HG02870 (cell line): ENCODE measurements at regions not wholly inside any gene's neighbourhood (a gene's known extent, or its start where the extent isn't known, plus 50 kb on each side); places are given as distances from the start of the nearest gene placed in this dataset.

ENCODE experiments used
- ATAC-seq: cut with Tn5 transposase; IDR thresholded peaks from one replicate; pipeline ENCODE4 v1.9.1; 2021; ENCODE audit warnings: mild to moderate bottlenecking, moderate library complexity; ENCODE audit not compliant: unreplicated experiment

- no peak for ATAC-seq
These were observed 126.3 kb upstream of the IRX4 start for GRCh38 chr5:2008851-2009629.

DNA sequence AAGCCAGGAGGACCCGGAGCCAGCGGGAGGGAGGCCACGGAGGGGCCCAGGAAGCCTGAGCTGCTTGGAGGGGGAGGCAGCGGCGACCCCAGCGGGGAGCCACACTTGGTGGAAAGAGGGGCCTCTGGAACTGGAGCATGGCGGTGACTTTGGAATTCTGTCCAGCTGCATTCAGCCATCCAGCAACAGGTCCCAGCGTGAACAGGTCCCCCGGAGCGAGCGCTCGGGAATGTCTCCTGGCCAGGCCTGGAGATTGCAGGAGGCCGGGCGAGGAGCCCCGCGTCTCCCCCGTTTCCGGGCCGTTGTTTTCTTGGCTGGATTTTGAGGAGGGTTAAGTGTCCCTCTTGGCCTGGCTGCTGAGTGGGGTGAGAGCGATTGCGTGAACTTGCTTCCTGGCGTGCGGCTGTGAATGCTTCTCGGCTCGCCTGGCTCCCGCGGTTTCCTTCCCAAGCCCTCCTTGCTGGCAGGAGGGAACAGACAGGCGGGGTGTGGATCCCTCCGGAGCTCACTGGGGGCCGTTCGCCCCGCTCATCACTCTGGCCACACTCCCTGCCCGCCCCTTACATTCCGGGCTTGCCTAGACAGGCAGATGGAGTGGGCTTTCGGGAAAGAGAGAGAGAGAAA lies 125.3 kb upstream of the IRX4 start:
- no peak for ATAC-seq

- ATAC-seq = no peak
These were observed 124.8 kb upstream of the IRX4 start for GRCh38 chr5:2007496-2007877.

DNA sequence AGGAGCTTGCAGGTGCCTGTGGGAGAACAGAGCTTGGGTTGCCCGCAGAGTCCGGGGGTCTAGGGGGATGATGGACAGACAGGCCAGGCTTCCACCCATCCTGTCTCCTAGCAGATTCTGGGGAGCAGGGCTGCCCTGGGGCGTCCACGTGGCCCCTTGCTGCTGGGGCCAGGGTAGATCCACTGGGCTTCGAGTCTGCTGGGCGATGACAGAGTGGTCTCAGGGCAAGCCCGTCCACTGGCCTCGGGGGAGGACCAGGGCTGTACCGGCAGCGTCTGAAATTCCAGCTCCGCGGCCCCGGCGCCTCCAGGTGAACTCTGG lies 124.2 kb upstream of the IRX4 start:
- no peak for ATAC-seq

DNA sequence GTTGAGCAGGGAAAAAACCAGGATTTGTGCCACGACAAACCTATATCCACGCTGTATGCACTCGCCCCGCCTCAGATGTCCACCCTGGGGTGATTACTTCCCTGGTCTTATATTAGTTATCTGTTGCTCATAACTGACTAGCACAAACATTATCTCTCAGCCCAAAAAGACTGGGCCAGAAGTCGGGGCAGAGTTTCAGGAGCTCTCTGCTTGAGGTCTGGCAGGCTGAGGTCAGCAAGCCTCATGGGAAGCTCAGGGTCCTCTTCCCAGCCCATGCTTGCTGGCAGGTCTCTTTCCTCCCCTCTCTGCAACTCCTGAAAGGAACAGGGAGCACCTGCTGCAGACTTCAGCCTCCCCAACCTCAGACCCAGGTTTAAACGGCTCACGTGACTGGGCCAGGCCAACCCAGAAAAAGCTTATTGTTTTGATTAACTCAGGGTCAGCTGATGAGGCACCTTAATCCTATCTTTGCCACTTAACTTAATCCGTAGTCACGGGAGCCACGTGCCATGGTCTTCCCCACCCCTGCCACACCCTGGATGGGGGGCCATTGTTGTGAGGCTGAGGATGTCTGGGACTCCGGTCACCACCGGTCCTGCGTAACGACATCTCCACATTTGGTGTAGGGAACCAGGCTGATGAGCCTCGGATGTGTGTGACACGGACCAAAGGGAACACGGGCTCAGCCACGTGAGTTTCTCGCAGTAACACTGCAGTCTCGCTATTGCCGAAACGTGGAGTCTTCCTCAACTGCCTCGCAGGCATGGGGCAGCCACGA lies 123.7 kb upstream of the IRX4 start:
- no peak for ATAC-seq

- no peak for ATAC-seq
These were observed 122.6 kb upstream of the IRX4 start for GRCh38 chr5:2005101-2006041.

- ATAC-seq = no peak
These were observed 121.1 kb upstream of the IRX4 start for GRCh38 chr5:2003690-2004365.

- no peak for ATAC-seq
These were observed 120.5 kb upstream of the IRX4 start for GRCh38 chr5:2003206-2003605.

DNA sequence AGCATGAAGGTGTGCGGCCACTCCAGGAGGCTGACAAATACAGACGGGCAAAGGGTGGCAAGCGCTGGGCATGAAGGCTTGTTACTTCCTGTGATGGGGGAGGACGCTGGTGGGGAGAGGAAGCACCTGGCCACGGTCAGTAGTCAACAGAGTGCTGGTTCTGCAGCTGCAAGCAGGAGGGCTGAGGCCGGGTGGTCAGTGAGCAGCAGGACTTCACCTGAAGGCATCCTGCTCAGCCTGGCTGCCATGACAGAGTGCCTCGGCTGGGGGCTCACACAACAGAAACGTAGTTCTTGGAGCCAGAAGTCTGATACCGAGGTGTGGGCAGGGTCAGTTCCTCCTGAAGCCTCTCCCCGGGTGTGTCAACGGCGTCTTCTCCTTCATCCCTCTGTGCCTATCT lies 118.6 kb upstream of the IRX4 start:
- no peak for ATAC-seq

GRCh38 chr5:2000591-2000990 lies 117.9 kb upstream of the IRX4 start:
- ATAC-seq = no peak

DNA sequence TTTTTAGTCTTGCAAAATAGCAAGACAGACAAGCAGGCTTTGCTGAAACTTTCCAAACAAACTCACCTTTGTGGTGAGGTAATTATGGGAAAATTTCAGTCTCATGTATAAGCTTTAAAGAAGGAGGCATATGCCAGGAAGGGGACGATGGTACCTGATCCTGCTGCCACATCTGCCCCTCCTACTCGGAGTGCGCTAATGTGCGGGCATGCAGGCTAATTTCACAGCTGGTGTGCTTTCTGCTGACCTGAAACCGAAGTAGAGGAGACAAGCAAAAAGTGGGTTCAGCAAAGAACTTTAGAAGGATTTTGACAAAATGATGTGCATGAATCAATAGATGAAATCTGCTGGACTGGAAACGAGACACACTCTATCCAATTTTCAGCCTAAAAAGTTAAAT lies 117.1 kb upstream of the IRX4 start:
- no peak for ATAC-seq

GRCh38 chr5:1998716-1999317 lies 116.1 kb upstream of the IRX4 start:
- no peak for ATAC-seq

GRCh38 chr5:1998348-1998669 lies 115.6 kb upstream of the IRX4 start:
- no peak for ATAC-seq

DNA sequence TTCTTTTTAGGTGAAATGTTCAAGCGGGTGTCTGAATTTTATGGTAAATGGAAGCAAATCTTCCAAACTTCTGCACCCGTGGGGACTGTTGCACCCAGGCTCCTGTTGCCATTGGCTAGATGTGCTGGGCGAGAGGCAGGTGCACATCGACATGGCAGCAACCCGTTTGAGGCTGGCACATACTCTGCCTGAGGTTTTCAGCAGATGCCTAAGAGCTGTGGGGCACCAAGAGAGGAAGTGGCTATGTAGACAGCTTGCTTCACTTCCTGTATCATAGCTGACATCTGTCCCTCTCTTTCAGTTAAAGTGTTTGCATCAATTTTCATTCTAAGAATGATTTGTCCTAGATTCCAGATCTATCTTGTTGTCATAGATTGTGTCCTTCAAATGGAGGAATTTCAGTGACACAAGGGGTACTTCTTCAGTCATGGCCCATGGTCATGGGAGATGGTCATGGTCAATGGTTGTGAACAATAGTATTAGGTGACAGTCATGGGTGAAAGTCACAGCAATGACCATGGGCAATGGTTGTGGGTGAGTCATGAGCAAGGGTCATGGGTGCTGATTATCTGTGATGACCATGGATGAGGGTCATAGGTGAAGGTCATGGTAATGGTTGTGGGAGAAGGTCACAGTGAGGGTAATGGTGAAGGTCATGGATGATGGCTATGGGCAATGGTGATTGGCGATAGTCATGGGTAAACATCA lies 115.1 kb upstream of the IRX4 start:
- ATAC-seq = no peak

DNA sequence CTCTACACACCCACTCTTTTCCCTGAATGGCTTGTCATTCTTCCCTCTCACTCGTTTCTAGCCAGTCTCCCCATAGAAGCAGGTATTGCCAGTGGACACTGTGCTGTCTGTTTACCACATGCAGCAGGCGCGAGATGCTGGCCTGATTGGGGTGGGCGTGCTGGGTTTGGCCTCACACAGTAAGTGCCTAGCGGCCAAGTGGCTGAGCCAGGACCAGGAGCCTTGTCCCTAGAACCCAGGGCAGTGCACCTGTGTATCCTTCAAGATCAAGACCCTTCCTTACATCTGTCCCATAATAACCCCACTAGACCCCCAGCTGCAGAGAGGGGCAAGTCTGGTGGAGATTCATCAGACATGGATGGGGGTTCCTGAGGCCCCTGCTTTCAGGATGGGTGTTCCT lies 112.8 kb upstream of the IRX4 start:
- ATAC-seq = no peak

DNA sequence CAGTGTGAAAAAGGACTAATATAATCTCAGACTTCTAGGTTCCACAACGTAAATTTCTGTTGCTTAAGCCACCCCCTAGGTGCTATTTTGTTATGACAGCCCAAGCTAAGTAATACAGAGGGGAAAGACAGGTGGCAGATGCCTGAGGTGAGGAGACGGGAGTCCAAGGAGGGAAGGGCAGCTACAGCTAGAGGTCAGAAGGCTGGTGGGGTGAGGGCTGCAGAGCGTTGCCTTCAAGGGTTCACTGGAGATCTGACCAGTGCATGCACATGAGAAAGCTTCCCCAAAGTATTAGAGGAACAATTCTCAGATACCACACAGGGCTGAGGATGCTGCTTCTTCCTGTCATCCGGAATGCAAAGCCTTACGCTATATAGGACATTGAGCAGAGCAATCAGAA lies 104.7 kb upstream of the IRX4 start:
- no peak for ATAC-seq

- ATAC-seq = no peak
These were observed 103.1 kb upstream of the IRX4 start for GRCh38 chr5:1985781-1986180.

- ATAC-seq = no peak
These were observed 101.4 kb upstream of the IRX4 start for GRCh38 chr5:1983919-1984695.

DNA sequence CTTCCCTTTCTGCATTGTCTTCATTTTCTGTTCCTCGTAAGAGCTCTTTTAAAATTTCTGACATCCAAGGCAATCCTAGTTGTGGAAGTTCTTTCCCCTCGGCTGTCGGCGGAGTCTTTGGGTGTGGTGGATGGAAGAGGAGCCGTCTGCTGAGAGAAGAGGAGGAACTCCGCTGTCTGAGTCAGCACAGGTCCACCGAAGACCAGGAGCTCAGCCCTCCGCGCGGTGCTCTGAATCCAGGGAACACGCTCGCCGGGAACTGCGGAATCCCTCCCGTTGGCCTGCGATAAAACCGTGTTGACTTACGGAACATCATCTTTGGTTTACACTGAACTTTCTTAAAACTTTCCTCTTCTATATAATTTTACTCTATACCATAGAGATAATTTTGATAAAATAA lies 100.7 kb upstream of the IRX4 start:
- no peak for ATAC-seq
